ENCODE measurements at regions not wholly inside any gene's neighbourhood (a gene's known extent, or its start where the extent isn't known, plus 50 kb on each side); places are given as distances from the start of the nearest gene placed in this dataset.

DNA sequence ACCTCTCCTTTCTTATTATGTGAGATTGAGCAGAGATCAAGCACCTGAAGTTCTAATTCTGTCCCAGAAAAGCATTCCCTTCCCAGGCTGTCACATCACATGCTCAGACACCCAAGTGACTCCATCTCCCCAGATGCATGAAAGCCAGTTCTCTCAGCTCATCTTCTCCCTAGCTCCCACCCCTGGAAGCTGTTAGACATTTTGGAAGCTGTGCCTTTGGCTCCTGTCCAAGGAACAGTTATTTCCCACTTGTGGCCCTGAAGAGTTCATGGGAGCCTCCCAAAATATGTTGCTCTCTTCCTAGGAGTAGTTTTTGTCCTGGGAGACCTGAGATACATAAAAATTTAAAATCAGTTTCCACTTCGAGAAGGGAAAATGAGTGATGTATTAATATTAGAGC lies 161.4 kb upstream of the GAS1 start:
- H3K4me3 Mint-ChIP-seq, result no peak overlapping the region
- peaks cover 52% of the 10 kb centered on the region for H3K4me1 Mint-ChIP-seq
- H3K9me3 Mint-ChIP-seq, result peaks cover 2% of the 10 kb centered on the region
- H3K36me3 Mint-ChIP-seq (ENCODE audit: low read depth), result no peaks in the 10 kb centered on the region
- peak overlapping the region; percentile 88 to 98 (median 89) for H3K27ac Mint-ChIP-seq
- H3K27me3 Mint-ChIP-seq (ENCODE audit: low read depth), result no peaks in the 10 kb centered on the region
- no peak for TF ChIP-seq CTCF (IDR thresholded peaks at IDR 0.05; ENCODE audit: unreplicated experiment in 3 of 3)

- peaks cover 2% of the 10 kb centered on the region for H3K9me3 Mint-ChIP-seq
- no peak for TF ChIP-seq CTCF (IDR thresholded peaks at IDR 0.05; ENCODE audit: unreplicated experiment in 3 of 3)
These were observed 161.9 kb upstream of the GAS1 start for GRCh38 chr9:87109231-87109631.

DNA sequence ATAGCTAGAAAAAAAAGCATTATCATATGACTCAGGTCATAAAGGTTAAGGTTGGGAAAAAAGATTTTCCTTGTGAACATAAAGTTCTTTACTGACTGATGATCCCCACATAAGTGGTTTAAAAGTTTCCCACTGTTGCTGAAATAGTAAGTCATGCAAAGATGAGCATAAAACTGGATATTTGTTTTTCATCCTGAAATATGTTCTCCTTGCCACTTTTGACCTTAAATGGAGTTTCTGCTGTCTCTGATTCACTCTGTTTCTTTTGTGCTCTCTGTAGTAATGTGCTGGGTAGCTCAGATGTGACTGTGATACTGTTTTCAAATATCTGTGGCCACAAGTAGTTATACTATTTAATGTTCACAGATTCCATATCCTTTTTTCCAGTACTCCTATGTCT lies 162.5 kb upstream of the GAS1 start:
- TF ChIP-seq CTCF (IDR thresholded peaks at IDR 0.05; ENCODE audit: unreplicated experiment in 3 of 3), result no peak
- Mint-ChIP-seq H3K27me3 (ENCODE audit: low read depth) (no peaks in the 10 kb centered on the region), H3K4me3 (no peak overlapping the region), H3K4me1 (peaks cover 56% of the 10 kb centered on the region), H3K9me3 (peaks cover 2% of the 10 kb centered on the region), H3K36me3 (ENCODE audit: low read depth) (no peaks in the 10 kb centered on the region), H3K27ac (peak overlapping the region; percentile 88 to 98 (median 89))

More at GRCh38 chr9:87109231-87109631, 161.9 kb upstream of the GAS1 start:
- Mint-ChIP-seq H3K4me1 (peaks cover 52% of the 10 kb centered on the region), H3K27ac (peak overlapping the region; percentile 88 to 98 (median 89)), H3K36me3 (ENCODE audit: low read depth) (no peaks in the 10 kb centered on the region), H3K4me3 (no peak overlapping the region), H3K27me3 (ENCODE audit: low read depth) (no peaks in the 10 kb centered on the region)

- Mint-ChIP-seq H3K4me3 (no peak overlapping the region), H3K4me1 (peaks cover 57% of the 10 kb centered on the region), H3K27ac (no peak overlapping the region), H3K27me3 (ENCODE audit: low read depth) (no peaks in the 10 kb centered on the region), H3K9me3 (peaks cover 2% of the 10 kb centered on the region), H3K36me3 (ENCODE audit: low read depth) (no peaks in the 10 kb centered on the region)
- TF ChIP-seq CTCF (IDR thresholded peaks at IDR 0.05; ENCODE audit: unreplicated experiment in 3 of 3), result no peak
These were observed 163.7 kb upstream of the GAS1 start for GRCh38 chr9:87111010-87111409.

- Mint-ChIP-seq H3K27ac (peak overlapping the region; percentile 27 to 64 (median 38)), H3K4me1 (peaks cover 56% of the 10 kb centered on the region), H3K9me3 (peaks cover 2% of the 10 kb centered on the region), H3K27me3 (ENCODE audit: low read depth) (no peaks in the 10 kb centered on the region), H3K4me3 (no peak overlapping the region), H3K36me3 (ENCODE audit: low read depth) (no peaks in the 10 kb centered on the region)
- TF ChIP-seq CTCF (IDR thresholded peaks at IDR 0.05; ENCODE audit: unreplicated experiment in 3 of 3), result no peak
These were observed 165.3 kb upstream of the GAS1 start for GRCh38 chr9:87112656-87113055.

DNA sequence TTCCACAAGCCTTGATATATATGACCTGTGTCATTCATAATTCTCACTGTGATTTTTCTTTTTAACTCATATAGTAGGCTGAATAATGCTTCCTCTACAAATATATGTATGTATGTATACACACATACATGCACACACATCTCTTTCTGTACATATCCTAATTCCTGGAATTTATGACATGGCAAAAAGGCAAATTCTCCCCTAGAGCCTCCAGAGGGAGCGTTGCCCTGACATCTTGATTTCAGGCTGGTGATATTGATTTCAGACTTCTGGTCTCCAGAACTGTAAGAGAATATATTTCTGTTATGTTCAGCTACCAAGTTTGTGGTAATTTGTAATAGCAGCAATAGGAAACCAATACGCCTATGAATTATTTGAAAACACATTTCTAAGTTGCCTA lies 166.6 kb upstream of the GAS1 start:
- Mint-ChIP-seq H3K27ac (peak overlapping the region; percentile 27 to 69 (median 64)), H3K4me1 (peaks cover 44% of the 10 kb centered on the region), H3K36me3 (ENCODE audit: low read depth) (no peaks in the 10 kb centered on the region), H3K4me3 (no peak overlapping the region), H3K9me3 (peaks cover 2% of the 10 kb centered on the region), H3K27me3 (ENCODE audit: low read depth) (no peaks in the 10 kb centered on the region)
- TF ChIP-seq CTCF (IDR thresholded peaks at IDR 0.05; ENCODE audit: unreplicated experiment in 3 of 3), result no peak
